HEK293 (cell line): ENCODE measurements at regions not wholly inside any gene's neighbourhood (a gene's known extent, or its start where the extent isn't known, plus 50 kb on each side); places are given as distances from the start of the nearest gene placed in this dataset.
"Not testable (repeated sequence)": the region's sequence is repeated elsewhere in the genome, so short reads cannot be mapped to it uniquely, and the experiment has no call there.

Experiments
- BCL11A ChIP-seq: fragments of 450-650 bp; formaldehyde crosslinking; IDR thresholded peaks from 2 replicates; pipeline ENCODE4 v1.5.1; 2016; ENCODE audit warnings: low read depth, missing biosample characterization, missing genetic modification characterization
- CTCF ChIP-seq: fragments of 450-650 bp; formaldehyde crosslinking; IDR thresholded peaks from 2 replicates; pipeline ENCODE4 v1.5.1; 2016; ENCODE audit warnings: missing biosample characterization, missing genetic modification characterization
- HOXD13 ChIP-seq: sonication (generic); formaldehyde crosslinking; IDR thresholded peaks from 2 replicates; pipeline ENCODE4 v1.8.0; 2022; ENCODE audit warnings: missing genetic modification reagents, borderline replicate concordance
- KLF10 ChIP-seq: fragments of 450-650 bp; IDR thresholded peaks from 2 replicates; pipeline ENCODE4 v1.5.1; 2018; ENCODE audit warnings: missing biosample characterization, mild to moderate bottlenecking, missing genetic modification characterization
- MEIS1 ChIP-seq: sonication (generic); formaldehyde crosslinking; IDR thresholded peaks from 2 replicates; pipeline ENCODE4 v1.8.1; 2022; ENCODE audit warnings: missing genetic modification reagents, mild to moderate bottlenecking, borderline replicate concordance
- OVOL3 ChIP-seq: fragments of 450-650 bp; formaldehyde crosslinking; IDR thresholded peaks from 2 replicates; pipeline ENCODE4 v1.5.1; 2016; ENCODE audit warnings: missing biosample characterization, missing genetic modification characterization
- PRDM4 ChIP-seq: fragments of 450-650 bp; formaldehyde crosslinking; IDR thresholded peaks from 2 replicates; pipeline ENCODE4 v1.5.1; 2017; ENCODE audit warnings: missing biosample characterization, missing genetic modification characterization
- REST ChIP-seq: fragments of 450-650 bp; formaldehyde crosslinking; IDR thresholded peaks from 2 replicates; pipeline ENCODE4 v1.5.1; 2016; ENCODE audit warnings: missing biosample characterization, missing genetic modification characterization
- SALL2 ChIP-seq: fragments of 450-650 bp; formaldehyde crosslinking; IDR thresholded peaks from 2 replicates; pipeline ENCODE4 v1.5.0; 2017; ENCODE audit warnings: missing biosample characterization, mild to moderate bottlenecking, missing genetic modification characterization, borderline replicate concordance
- SP3 ChIP-seq: fragments of 450-650 bp; formaldehyde crosslinking; IDR thresholded peaks from 2 replicates; pipeline ENCODE4 v1.5.1; 2016; ENCODE audit warnings: missing biosample characterization, missing genetic modification characterization
- YY1 ChIP-seq: fragments of 450-650 bp; formaldehyde crosslinking; IDR thresholded peaks from 2 replicates; pipeline ENCODE4 v1.5.1; 2018; ENCODE audit warnings: missing biosample characterization, missing genetic modification characterization
- ZNF324 ChIP-seq: fragments of 450-650 bp; formaldehyde crosslinking; IDR thresholded peaks from 2 replicates; pipeline ENCODE4 v1.5.1; 2016; ENCODE audit warnings: missing biosample characterization, missing genetic modification characterization
- ZNF449 ChIP-seq: fragments of 450-650 bp; formaldehyde crosslinking; IDR thresholded peaks from 2 replicates; pipeline ENCODE4 v1.5.1; 2017; ENCODE audit warnings: missing biosample characterization, mild to moderate bottlenecking, missing genetic modification characterization, moderate library complexity
- ZNF596 ChIP-seq: fragments of 450-650 bp; IDR thresholded peaks from 2 replicates; pipeline ENCODE4 v1.5.0; 2018; ENCODE audit warnings: missing biosample characterization, mild to moderate bottlenecking, missing genetic modification characterization, moderate library complexity

GRCh38 chr14:106774889-106775480, 1248.6 kb downstream of the TMEM121 start:
- not testable (repeated sequence) for TF ChIP-seq SP3 (tag by site-specific recombination); PRDM4 (tag by site-specific recombination); YY1; ZNF449 (tag by site-specific recombination); MEIS1 (CRISPR knock-in tag); ZNF596 (tag by site-specific recombination); SALL2 (tag by site-specific recombination); KLF10 (tag by site-specific recombination); BCL11A; REST (tag by site-specific recombination); HOXD13 (CRISPR knock-in tag); OVOL3 (tag by site-specific recombination); ZNF324
- peak; percentile 52; the same call in 1 of the 2 replicates for TF ChIP-seq CTCF (tag by site-specific recombination)
